Omental fat pad (tissue), 1 donor: ENCODE measurements at regions not wholly inside any gene's neighbourhood (a gene's known extent, or its start where the extent isn't known, plus 50 kb on each side); places are given as distances from the start of the nearest gene placed in this dataset.
"Not testable (repeated sequence)": the region's sequence is repeated elsewhere in the genome, so short reads cannot be mapped to it uniquely, and the experiment has no call there.

Experiments
- ATAC-seq: fragments of 150-250 bp; one replicate; pipeline ENCODE4 v1.9.1; 2016; ENCODE audit warnings: mild to moderate bottlenecking, moderate library complexity; ENCODE audit not compliant: low FRiP score
- DNase-seq: peaks from one replicate; pipeline ENCODE4 v3.0.0-alpha.2; 2019; ENCODE audit warnings: low spot score

DNA sequence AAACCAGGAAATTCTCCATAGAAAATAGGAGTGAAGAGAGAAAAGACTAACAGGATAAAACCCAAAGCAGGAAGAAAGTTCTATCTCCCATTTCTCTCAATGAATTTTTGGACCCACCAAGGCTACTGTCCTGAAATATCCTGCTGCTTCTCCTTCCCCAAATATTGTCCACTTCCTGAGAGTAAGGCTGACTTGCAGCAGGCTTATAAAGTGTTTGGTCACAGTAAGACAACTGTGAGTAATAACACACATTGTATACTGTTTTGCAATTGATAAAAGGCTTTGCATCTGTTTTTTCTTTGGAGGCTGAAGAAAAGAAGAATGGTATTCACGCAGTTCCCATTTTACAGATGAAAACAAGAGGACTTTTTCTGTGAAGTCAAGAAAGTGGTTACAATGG is 52.8 kb downstream of the FOXD4L6 start:
- ATAC-seq, DNase-seq: not testable (repeated sequence)

DNA sequence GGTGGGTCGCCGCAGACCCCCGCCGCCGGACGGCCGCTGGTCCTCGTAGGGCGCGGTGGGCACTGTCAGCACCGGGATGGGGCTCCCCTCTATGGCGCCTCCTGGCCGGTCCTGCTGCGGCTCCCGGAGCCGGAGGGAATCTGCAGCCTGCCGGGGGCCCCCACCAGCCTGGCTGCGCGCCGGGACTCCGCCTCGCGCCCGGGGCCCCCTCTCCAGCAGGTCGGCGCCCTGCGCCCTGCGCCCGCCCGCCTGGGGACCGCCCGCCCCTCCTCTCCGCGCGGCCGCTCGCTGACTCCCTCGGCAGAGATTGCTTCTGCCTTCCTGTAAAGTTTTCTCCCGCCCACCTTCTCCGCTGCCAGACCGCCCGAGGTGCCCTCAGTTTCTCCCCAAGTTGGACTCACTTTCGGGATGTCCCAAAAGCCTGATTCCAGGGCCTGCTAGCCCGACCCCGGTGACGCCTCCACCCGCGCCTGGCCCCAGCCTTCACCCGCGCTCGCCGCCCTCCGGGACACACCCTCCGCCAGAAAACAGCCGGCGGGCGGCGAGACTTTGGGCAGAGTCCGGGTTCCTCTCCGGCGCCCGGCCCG is 54.0 kb downstream of the FOXD4L6 start:
- DNase-seq: peak; percentile 27
- ATAC-seq: peak; percentile 79

DNA sequence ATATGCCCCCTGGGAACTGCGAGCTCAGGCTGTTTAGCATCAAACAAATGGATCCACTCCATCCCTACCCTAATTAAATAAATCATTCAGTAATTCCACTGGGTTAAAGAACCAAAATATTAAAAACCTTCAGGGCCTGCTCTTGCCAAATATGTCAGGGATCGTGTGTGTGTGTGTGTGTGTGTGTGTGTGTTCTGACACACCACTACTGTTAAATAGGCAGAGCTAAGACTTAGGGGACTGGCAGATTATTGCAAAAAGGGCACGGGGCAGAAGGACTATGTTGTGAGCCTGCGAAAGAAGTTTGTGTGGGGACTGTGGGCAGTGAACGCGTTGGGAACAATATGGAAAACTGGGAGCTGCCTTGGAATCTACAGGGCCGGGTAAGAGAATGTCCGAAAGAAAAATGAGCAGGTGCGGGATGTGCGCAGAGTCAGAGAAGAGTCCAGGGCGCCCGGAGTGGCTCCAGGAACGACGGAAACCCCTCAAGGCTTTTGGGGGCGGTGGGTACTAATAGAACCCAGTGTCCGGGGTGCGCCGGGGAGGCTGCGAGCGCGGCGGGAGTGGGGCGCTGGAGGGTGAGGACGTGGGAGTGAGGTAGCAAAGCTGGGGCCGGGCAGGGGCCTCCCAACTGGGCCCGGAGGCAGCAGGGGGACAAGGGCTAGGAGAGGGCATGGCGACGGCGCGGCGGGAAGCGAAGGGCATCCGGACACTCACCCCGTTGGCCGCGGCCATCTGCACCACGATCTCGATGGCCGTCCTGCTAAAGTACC is 54.8 kb downstream of the FOXD4L6 start:
- not testable (repeated sequence) for DNase-seq
- ATAC-seq: peak; percentile 17

DNA sequence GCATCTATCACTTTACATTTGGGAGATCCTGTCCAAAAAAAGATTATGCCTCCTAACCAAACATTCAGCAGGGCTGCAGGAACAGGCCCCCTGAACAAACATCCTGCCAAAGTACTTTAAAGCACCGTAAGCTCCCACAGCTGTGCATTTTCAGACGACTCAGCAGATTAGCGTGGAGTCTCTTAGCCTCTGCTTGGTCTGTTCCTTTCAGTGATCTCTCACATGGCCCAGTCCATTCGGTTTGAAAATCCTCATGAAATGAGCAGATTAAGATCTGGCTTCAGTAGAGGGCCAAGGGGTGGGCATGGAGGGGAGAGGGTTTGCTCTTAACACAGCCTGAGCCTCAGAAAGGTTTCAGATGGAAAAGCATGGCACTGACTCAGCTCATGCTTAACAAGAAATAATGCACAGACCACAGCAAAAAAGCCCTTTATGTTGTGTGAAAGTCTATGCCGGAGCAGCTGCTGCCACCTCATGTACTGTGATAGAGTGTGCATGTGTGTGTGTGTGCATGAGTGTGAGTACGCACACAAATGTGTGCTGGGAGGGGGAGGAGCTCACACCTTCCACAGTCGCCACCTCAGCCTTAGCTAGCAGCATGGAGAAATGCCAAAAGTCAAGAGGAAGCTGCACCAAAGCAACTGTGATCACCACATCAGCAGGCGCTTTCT is 64.2 kb downstream of the FOXD4L6 start:
- DNase-seq: not testable (repeated sequence)
- peak; percentile 45 for ATAC-seq

DNA sequence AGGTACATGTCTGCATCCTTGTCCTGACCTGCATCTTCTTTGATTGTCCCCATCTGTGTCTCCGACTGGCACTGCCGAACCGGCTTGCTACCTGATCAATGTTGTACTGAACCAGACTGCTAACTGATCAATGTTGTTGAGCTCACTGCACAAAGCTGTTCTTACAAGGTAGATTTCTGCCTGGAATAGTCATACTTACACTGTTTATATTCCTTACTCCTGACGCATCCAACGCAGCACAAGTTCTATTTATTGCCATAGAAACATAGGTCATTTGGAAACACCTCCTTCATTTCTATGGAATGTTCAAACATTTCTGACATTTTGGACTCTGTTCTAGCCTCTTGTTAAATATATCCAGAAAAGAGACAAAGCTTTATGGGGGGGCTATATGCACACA is 65.2 kb downstream of the FOXD4L6 start:
- ATAC-seq, DNase-seq: not testable (repeated sequence)

DNA sequence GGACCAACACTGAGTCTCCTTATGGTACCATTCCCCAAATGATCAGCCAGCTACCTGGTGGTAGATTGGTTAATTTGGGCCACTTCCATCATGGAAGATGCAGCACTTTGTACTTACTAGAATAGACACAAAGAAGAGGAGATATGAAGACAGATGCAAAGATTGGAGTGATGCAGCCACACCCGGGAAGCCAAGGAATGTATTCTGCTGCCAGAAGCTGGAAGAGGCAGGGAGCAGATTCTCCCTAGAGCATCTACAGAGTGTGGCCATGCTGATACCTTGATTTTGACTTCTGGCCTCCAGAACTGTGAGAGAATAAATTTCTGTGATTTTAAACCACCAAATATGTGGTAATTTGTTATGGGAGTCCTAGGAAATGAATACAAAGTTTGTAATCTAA is 68.9 kb downstream of the FOXD4L6 start:
- DNase-seq, ATAC-seq: not testable (repeated sequence)

DNA sequence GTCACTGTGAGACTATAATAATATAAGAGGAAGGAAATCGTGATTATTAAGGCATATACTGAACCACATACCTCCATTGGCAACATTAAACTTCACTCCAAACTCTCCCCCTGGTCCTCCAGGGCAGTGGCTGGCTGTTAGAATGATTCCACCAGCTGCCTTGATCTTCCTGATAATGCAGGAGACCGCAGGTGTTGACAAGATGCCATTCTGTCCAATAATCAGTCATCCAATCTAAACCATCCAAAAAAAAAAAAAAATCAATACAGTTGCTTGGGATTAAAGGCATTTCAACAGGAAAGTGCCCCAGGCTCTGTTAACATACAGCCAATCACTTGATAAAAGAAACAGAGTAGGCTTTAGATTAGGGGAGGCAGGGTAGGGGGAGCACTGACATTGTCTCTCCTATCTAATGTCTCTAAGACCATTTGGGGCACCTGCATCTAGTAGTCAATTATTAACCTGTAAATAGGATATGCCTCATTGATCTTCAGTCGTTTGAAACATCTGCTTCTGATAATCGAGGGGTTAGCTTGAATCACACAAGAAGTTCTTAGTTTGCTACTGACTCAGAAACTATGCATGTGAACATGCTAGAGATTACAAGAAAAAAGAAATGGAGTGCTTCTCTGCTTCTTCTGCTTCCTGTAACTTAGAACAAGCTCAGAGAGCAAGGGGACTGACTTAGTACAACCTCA is 74.7 kb downstream of the FOXD4L6 start:
- ATAC-seq, DNase-seq: not testable (repeated sequence)

DNA sequence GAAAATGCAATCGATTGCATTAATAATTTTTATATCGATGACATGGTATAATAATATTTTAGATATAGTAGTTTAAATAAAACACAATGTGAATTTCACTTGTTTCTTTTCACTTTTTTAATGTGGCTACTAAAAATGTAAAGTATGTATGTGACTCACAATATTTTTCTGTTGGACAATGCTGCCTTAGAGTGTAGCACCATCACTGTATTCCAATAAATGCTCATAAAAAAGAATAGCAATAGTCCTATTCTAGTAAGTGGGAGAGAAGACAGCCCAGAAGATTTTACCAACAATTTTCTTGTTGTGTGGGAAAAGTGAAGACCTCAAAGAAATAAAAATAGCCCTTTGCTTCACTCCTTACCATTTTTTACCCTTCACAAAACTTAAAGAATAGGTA is 79.8 kb downstream of the FOXD4L6 start:
- not testable (repeated sequence) for DNase-seq, ATAC-seq

DNA sequence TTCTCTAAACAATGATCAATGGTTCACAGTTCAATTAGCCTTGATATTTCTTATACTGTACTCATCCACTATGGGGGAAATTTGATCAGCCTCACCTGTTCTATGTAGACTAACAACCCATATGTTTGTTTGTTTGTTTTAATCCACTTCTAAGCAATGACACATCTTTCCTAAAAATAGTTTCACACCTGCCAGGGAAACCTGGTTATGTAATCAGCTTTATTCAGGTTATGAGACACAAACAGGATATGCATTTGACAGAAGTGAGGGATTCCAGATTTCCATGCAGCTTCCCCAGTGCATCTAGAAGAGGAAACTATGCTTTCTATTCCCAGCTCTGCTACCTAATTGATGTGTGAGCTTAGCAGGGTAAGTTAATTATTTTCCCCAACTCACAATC is 80.7 kb downstream of the FOXD4L6 start:
- not testable (repeated sequence) for ATAC-seq, DNase-seq

DNA sequence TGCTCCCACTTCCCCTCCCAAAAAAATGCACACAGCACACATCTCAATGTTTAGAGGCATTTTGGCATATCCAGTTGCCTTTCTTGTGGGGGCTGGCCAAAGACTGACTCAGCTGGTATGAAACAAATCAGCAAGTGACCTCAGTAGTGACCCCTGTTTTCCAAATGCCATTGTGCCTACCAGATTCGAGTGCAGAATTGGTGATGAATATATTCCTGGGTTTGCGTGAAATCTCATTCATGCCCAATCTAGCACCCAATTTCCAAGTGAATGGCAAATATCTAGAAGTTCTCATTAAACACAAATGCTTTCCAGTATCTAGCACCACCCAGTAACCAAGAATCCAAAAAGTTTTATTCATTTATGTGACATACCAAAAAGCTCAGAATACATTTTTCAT is 83.6 kb downstream of the FOXD4L6 start:
- DNase-seq, ATAC-seq: not testable (repeated sequence)

DNA sequence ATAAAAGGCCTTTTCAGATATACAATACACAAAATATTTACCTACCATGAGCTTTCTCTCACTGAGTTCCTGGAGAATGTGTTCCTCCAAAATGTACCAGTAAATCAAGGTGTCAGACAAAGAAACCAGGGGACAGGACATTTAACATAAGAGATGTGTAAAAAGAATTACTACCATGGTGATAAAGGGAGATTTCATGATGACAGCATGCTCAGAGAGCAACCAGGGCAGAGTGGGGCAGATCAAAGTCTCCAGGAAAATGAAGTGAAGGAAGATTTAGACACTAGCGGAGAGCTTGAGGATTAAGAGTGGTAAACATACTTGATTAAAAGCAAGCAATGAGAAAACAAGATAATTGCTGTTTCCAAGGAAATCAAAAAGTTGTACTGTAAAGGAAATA is 85.0 kb downstream of the FOXD4L6 start:
- DNase-seq, ATAC-seq: not testable (repeated sequence)

DNA sequence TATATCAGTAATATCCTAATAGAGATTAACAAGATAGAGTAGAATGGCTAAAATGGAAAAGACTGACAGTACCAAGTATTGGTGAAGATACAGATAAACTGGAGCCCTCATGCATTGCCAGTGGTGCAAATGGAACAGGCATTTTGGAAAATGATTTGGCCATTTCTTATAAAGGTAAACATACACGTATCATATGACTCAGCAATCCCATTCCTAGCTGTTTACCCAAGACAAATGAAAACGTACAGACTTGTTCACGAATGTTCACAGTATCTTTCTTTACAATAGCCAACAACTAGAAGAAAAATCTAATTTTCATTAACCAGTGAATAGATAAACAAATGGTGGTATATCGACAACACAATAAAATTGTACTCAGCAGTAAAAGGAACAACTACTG is 86.4 kb downstream of the FOXD4L6 start:
- not testable (repeated sequence) for ATAC-seq, DNase-seq

DNA sequence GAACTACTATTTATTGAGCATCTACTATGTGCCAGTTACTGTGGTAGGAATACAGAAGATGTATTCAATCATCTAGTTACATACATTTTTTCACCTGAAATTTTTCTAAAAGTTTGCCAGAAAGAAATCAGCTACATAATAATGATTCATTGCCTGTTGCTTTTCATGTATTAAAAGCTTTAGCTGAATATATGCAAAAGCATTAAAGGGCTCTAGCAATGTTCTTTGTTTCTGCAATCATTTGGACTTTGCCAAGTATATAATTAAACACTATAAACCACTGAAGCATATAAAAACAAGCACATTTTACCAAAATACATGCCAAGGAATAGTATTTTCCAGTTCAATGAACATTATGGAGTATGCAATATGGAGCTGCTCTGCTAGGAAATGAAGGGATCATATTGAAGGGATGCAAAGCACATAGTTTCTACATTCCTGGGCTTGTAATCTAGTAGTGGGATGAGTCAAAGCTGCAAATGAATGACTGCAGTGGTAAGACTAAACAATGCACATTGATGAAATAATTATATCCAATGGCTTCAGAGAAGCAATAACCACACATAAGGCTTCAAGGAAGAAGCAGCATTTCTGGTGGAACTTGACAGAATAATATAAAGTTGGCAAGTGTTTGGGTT is 87.7 kb downstream of the FOXD4L6 start:
- ATAC-seq, DNase-seq: not testable (repeated sequence)

DNA sequence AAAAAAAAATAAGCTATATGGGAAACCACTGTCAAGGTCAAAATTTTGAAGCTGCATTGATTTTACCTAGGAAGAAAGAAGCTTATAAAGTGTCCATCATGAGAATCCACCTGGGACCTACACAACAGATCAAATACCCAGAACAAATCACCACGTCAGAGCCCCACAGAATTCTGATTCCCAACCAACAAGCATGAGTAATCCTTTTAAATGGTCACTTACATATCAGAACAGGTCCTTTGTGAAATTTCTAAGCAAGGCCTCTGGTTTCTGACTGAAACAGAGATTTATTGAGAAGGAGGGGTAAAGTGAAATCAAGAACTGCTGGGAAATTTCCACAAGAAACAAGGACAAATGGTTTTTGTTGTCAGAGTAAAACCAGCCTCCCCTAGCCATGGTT is 93.2 kb downstream of the FOXD4L6 start:
- DNase-seq, ATAC-seq: not testable (repeated sequence)

DNA sequence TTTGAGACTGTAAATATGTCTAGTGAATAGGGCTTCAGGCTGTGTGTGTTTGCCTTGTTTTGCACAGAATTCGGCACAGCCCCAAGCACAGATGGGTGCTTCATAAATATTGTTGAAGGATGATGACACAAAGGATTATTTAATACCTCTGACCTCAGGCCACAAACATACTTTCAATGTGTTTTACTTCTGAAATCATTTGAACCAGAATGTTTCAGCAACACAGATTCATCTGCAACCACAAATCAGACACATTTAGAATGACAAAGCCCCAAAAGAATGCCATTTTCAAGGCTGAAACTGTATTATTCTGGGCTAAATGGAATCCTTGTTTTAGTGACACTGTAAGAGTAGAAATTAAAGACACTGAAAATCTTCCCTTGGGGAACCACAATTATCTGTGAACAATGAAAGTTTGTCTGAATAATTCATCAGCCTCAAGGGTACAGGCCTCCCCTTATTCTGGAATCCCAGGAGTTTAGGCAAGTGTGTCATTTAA is 93.7 kb downstream of the FOXD4L6 start:
- ATAC-seq, DNase-seq: not testable (repeated sequence)

DNA sequence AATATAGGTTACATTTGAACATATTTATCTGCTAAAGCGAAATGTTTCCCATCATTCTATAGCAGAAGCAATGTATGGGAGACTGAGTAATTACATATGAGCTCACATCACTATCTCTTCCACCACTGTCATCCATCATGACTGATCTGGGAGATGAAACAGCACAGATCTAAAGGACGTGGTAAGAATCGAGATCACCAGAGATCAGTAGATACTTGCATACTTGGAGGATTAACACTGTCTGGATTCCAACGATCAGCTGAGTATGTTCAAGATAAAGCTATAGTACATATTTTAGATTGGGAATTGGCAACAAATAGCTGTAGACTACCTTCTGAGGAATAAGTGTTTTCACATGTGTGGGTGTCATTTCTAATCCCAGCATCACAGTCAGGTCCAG is 94.6 kb downstream of the FOXD4L6 start:
- not testable (repeated sequence) for ATAC-seq, DNase-seq

DNA sequence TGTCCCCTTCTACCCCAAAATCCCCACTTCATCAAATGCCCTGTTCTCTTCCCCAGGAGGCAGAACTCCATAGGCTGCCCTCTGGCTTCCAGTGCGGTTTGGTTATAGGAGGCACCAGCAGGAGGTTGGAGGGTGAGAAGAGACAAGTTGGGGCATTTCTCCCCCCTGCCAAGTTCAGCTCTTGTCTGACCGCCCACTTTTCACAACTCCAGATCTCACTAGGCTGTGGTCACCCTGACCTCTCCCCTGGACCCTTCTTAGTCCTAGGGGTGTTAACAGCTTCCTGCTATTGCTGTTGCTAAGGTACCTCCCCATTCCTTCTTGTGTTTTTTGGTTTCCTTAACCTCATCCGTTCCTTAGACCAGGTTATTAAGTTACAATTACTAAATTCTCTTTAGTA is 95.1 kb downstream of the FOXD4L6 start:
- DNase-seq, ATAC-seq: not testable (repeated sequence)

DNA sequence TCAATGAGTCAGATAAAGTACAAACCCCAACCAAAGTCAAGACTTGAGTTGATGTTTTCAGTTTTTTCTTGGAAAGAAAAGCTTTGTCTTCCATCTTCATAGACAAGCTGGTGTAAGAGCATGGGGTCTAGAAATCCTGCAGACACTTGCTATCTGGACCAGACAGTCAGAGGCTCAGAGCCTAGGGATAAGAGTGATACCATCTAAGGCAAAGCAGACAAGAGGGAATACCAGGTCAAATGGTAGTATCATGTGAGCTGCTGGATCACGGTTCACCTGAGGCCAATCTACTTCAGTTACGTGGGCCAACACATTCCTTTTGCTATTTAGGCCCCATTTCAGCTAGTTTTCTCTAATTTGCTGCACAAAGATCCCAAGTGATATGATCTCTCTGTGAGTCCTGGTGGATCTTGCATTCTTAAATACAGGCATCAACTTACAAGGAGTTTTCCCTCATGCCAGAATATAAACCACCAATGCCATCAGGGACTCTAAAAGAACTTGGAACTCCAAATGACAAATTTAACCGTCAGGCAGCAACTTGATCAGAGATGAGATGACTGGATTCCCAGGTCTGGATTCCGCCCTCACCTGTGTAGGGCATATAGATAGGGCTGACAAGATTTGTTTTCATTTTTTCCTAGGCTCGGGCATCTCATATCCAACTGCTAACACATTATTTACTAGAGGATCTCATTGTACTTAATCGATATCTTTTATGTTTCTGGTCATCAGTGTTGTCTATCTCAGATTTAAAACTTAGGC is 101.4 kb downstream of the FOXD4L6 start:
- not testable (repeated sequence) for DNase-seq, ATAC-seq
